ENCODE measurements at regions not wholly inside any gene's neighbourhood (a gene's known extent, or its start where the extent isn't known, plus 50 kb on each side); places are given as distances from the start of the nearest gene placed in this dataset.

GRCh38 chr18:40061086-40061485 lies 1893.9 kb upstream of the PIK3C3 start:
- no peak for TF ChIP-seq CTCF (IDR thresholded peaks at IDR 0.05)
- no peak for TF ChIP-seq POLR2A (IDR thresholded peaks at IDR 0.05)

All from ovary (tissue), 3 donors.